HCT116 (cell line): ENCODE measurements at regions not wholly inside any gene's neighbourhood (a gene's known extent, or its start where the extent isn't known, plus 50 kb on each side); places are given as distances from the start of the nearest gene placed in this dataset.

Experiments
- ATAC-seq: fragments of 200-7000 bp; cut with Tn5 transposase; 2 replicates; pipeline ENCODE4 v1.9.1; 2020; ENCODE audit warnings: mild to moderate bottlenecking, moderate library complexity
- BruUV-seq: library from RNA; stranded (reverse); fragments of 400-500 nt; replicated peaks from 2 replicates; lab custom pipeline; 2021; lab: Mats Ljungman, UMichigan
- CTCF ChIA-PET: fragments of 300-600 bp; sonication (Branson Sonifier 250); formaldehyde crosslinking; loops from one replicate; lab custom pipeline; 2021; ENCODE audit warnings: antibody characterized with exemption; lab: Charles Lee
- POLR2A ChIA-PET: fragments of 300-600, 350-600 bp; sonication (Branson Sonifier 250); formaldehyde crosslinking; loops from one replicate; lab custom pipeline; 2021; ENCODE audit warnings: antibody characterized with exemption; lab: Charles Lee
- RAD21 ChIA-PET, 2 experiments: fragments of 300-600 bp; sonication (Branson Sonifier 250); formaldehyde crosslinking; loops; one replicate each; lab custom pipeline; 2023; ENCODE audit warnings: low total read pairs in 2 of 2; ENCODE audit not compliant: uncharacterized antibody in 2 of 2, unreplicated experiment in 2 of 2, low non-redundant PET in 1 of 2; lab: Charles Lee
- DNase-seq: peaks from one replicate; pipeline ENCODE4 v3.0.0-alpha.2; 2010; ENCODE audit warnings: low read depth, low spot score
- H2AFZ ChIP-seq: fragments of 200-600 bp; shearing (Covaris generic), sonication (generic); 2 replicates; pipeline ENCODE4 v1.6.1; 2017; ENCODE audit warnings: low read depth, mixed run types, mixed read lengths, antibody characterized with exemption, low read length; ENCODE audit not compliant: poor library complexity, severe bottlenecking
- H3K27ac ChIP-seq: 2 replicates; pipeline ENCODE4 v1.5.1; 2012; ENCODE audit warnings: low read depth, low read length
- H3K27me3 ChIP-seq: fragments of 200-600 bp; sonication (generic); 2 replicates; pipeline ENCODE4 v1.6.1; 2016; ENCODE audit warnings: mixed run types, low read length, mixed read lengths; ENCODE audit not compliant: insufficient read depth
- H3K36me3 ChIP-seq, 2 experiments: fragments of 200-500 bp in 1 of 2; fragments of 200-600 bp in 1 of 2; sonication (Bioruptor generic) in 1 of 2; sonication (generic) in 1 of 2; 2 replicates each; pipeline versions ENCODE4 v1.5.1 to v1.6.1; 2014 to 2016; ENCODE audit warnings: low read length in 2 of 2, inconsistent platforms in 1 of 2, mixed read lengths in 1 of 2, mixed run types in 1 of 2; ENCODE audit not compliant: insufficient read depth in 2 of 2, control insufficient read depth in 1 of 2
- H3K4me1 ChIP-seq, 2 experiments: fragments of 200-600 bp in 1 of 2; sonication (generic) in 1 of 2; 2 replicates each; pipeline versions ENCODE4 v1.5.1 to v1.6.1; 2012 to 2017; ENCODE audit warnings: low read length in 2 of 2, inconsistent platforms in 1 of 2, mild to moderate bottlenecking in 1 of 2, mixed read lengths in 1 of 2, mixed run types in 1 of 2, moderate library complexity in 1 of 2; ENCODE audit not compliant: insufficient read depth in 2 of 2, control insufficient read depth in 1 of 2
- H3K4me2 ChIP-seq: fragments of 200-600 bp; sonication (generic); 2 replicates; pipeline ENCODE4 v1.6.1; 2017; ENCODE audit warnings: mixed run types, low read length, mixed read lengths
- H3K4me3 ChIP-seq, 2 experiments: fragments of 200-600 bp in 1 of 2; sonication (generic) in 1 of 2; replicated peaks in 1 of 2; 2 replicates each; pipeline ENCODE4 v1.5.1; 2011 to 2016; ENCODE audit warnings: low read length in 2 of 2, control low read depth in 1 of 2, low read depth in 1 of 2, mild to moderate bottlenecking in 1 of 2, mixed read lengths in 1 of 2, mixed run types in 1 of 2
- H3K79me2 ChIP-seq: fragments of 200-600 bp; sonication (generic); 2 replicates; pipeline ENCODE4 v1.6.1; 2017; ENCODE audit warnings: mild to moderate bottlenecking, mixed run types, low read length, moderate library complexity, mixed read lengths; ENCODE audit not compliant: insufficient read depth
- H3K9ac ChIP-seq: fragments of 200-600 bp; sonication (generic); 2 replicates; pipeline ENCODE4 v1.6.1; 2016; ENCODE audit warnings: low read length, mixed read lengths
- H3K9me2 ChIP-seq: fragments of 200-600 bp; sonication (generic), shearing (Covaris generic); 2 replicates; pipeline ENCODE4 v1.6.1; 2017; ENCODE audit warnings: mixed run types, mild to moderate bottlenecking, moderate library complexity; ENCODE audit not compliant: insufficient read depth
- H3K9me3 ChIP-seq, 2 experiments: fragments of 200-500 bp in 1 of 2; fragments of 200-600 bp in 1 of 2; sonication (Bioruptor generic) in 1 of 2; sonication (generic) in 1 of 2; 2 replicates each; pipeline ENCODE4 v1.6.1; 2014 to 2017; ENCODE audit warnings: low read length in 2 of 2, mixed read lengths in 2 of 2, inconsistent platforms in 1 of 2, low read depth in 1 of 2, mild to moderate bottlenecking in 1 of 2, mixed run types in 1 of 2, moderate library complexity in 1 of 2; ENCODE audit not compliant: control insufficient read depth in 1 of 2, insufficient read depth in 1 of 2
- H4K20me1 ChIP-seq: fragments of 200-600 bp; sonication (generic), shearing (Covaris generic); 2 replicates; pipeline ENCODE4 v1.6.1; 2017; ENCODE audit warnings: mixed run types, mild to moderate bottlenecking, moderate library complexity; ENCODE audit not compliant: insufficient read depth
- CBX3 ChIP-seq: IDR thresholded peaks from 2 replicates; pipeline ENCODE4 v1.6.1; 2012; ENCODE audit warnings: low read depth
- CEBPB ChIP-seq: IDR thresholded peaks from 2 replicates; pipeline ENCODE4 v1.6.1; 2012; ENCODE audit warnings: low read depth
- EGR1 ChIP-seq: IDR thresholded peaks from 2 replicates; pipeline ENCODE4 v1.6.1; 2012; ENCODE audit warnings: low read depth
- EZH2phosphoT487 ChIP-seq: fragments of 200-600 bp; IDR thresholded peaks from 2 replicates; pipeline ENCODE4 v1.6.1; 2018; ENCODE audit warnings: antibody characterized with exemption, borderline replicate concordance
- FOSL1 ChIP-seq: IDR thresholded peaks from 2 replicates; pipeline ENCODE4 v1.6.1; 2012; ENCODE audit warnings: low read depth
- JUND ChIP-seq: IDR thresholded peaks from 2 replicates; pipeline ENCODE4 v1.6.1; 2012
- RAD21 ChIP-seq: IDR thresholded peaks from 2 replicates; pipeline ENCODE4 v1.6.1; 2012; ENCODE audit warnings: low read depth, mild to moderate bottlenecking
- SRF ChIP-seq: IDR thresholded peaks from 2 replicates; pipeline ENCODE4 v1.6.1; 2012; ENCODE audit warnings: low read depth
- TCF7L2 ChIP-seq: IDR thresholded peaks from 2 replicates; pipeline ENCODE4 v1.7.0; 2011; ENCODE audit warnings: borderline replicate concordance, inconsistent platforms; ENCODE audit not compliant: insufficient read depth, insufficient read length; ENCODE audit errors: extremely low read depth
- YY1 ChIP-seq: IDR thresholded peaks from 2 replicates; pipeline ENCODE4 v1.6.1; 2011; ENCODE audit warnings: low read length, low read depth, moderate library complexity, mild to moderate bottlenecking; ENCODE audit not compliant: insufficient replicate concordance; ENCODE audit errors: extremely low read depth
- ZNF274 ChIP-seq: fragments of 200-500 bp; sonication (Bioruptor generic); IDR thresholded peaks from 2 replicates; pipeline ENCODE4 v1.6.1; 2014; ENCODE audit warnings: mild to moderate bottlenecking, low read depth, low read length, inconsistent platforms
- intact Hi-C: fragments of 100-400 bp; cut with micrococcal nuclease; formaldehyde crosslinking; loops from 2 replicates; pipeline ENCODE4 v1.10.0; 2022
- TF ChIP-seq, protein P1 (sequence below): IDR thresholded peaks from 2 replicates; pipeline ENCODE4 v1.6.1; 2012
- TF ChIP-seq, protein P2 (sequence below): IDR thresholded peaks from 2 replicates; pipeline ENCODE4 v1.6.1; 2011; ENCODE audit warnings: mild to moderate bottlenecking, low read length, moderate library complexity; ENCODE audit not compliant: insufficient replicate concordance; ENCODE audit errors: extremely low read depth
- TF ChIP-seq, protein P3 (sequence below): IDR thresholded peaks from 2 replicates; pipeline ENCODE4 v1.6.1; 2012

DNA sequence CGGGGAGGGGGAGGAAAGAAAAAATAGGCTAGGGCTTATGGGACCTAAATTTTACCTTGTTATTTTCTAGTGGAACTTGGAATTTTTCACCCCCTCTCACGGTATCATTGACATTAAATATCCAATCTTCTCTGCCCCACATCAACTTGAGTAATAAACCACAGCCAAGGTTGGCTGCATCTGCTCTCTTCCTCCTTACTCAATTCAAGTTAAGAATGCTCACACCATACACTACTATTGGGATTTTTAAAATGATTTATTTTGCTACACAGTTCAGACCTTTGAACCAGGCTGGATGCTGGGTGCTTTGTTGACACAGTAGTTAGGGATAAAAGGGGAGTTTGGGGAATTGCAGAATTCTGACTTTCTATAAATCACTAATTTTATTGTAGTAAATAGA lies 78.2 kb upstream of the DHX15 start:
- no peaks in the 10 kb centered on the region for H3K9me2 ChIP-seq
- no peak overlapping the region for H2AFZ ChIP-seq
- intact Hi-C loops, result no loop called here
- no peak for ATAC-seq
- ChIA-PET POLR2A (no interaction called here), RAD21 (no interaction called here), CTCF (no interaction called here)
- no peaks in the 10 kb centered on the region for H3K9me3 ChIP-seq
- no peaks in the 10 kb centered on the region for H3K36me3 ChIP-seq
- H3K27me3 ChIP-seq, result peaks cover 13% of the 10 kb centered on the region
- DNase-seq, result no peak
- no peaks in the 10 kb centered on the region for H4K20me1 ChIP-seq
- H3K4me2 ChIP-seq, result no peak overlapping the region
- no peak overlapping the region for H3K4me3 ChIP-seq
- no peak overlapping the region for H3K9ac ChIP-seq
- TF ChIP-seq, protein P1, sequence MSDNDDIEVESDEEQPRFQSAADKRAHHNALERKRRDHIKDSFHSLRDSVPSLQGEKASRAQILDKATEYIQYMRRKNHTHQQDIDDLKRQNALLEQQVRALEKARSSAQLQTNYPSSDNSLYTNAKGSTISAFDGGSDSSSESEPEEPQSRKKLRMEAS, result no peak
- TF ChIP-seq JUND (no peak), YY1 (no peak), SRF (no peak), ZNF274 (no peak), EGR1 (no peak), CBX3 (no peak), EZH2phosphoT487 (no peak), RAD21 (no peak), CEBPB (no peak), FOSL1 (no peak), TCF7L2 (no peak)
- TF ChIP-seq, protein P2, sequence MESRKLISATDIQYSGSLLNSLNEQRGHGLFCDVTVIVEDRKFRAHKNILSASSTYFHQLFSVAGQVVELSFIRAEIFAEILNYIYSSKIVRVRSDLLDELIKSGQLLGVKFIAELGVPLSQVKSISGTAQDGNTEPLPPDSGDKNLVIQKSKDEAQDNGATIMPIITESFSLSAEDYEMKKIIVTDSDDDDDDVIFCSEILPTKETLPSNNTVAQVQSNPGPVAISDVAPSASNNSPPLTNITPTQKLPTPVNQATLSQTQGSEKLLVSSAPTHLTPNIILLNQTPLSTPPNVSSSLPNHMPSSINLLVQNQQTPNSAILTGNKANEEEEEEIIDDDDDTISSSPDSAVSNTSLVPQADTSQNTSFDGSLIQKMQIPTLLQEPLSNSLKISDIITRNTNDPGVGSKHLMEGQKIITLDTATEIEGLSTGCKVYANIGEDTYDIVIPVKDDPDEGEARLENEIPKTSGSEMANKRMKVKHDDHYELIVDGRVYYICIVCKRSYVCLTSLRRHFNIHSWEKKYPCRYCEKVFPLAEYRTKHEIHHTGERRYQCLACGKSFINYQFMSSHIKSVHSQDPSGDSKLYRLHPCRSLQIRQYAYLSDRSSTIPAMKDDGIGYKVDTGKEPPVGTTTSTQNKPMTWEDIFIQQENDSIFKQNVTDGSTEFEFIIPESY, result no peak
- TF ChIP-seq, protein P3, sequence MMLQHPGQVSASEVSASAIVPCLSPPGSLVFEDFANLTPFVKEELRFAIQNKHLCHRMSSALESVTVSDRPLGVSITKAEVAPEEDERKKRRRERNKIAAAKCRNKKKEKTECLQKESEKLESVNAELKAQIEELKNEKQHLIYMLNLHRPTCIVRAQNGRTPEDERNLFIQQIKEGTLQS, result no peak
- H3K27ac ChIP-seq, result no peak overlapping the region
- no TSS peak for BruUV-seq
- peaks cover 0 to 5% of the 10 kb centered on the region in 2 experiments; a peak in 2 of 4 replicates for H3K4me1 ChIP-seq
- H3K79me2 ChIP-seq, result no peaks in the 10 kb centered on the region
